Upper lobe of right lung (tissue), 1 donor: ENCODE measurements at regions not wholly inside any gene's neighbourhood (a gene's known extent, or its start where the extent isn't known, plus 50 kb on each side); places are given as distances from the start of the nearest gene placed in this dataset.

Source experiments
- ATAC-seq: fragments of 200-7000 bp; cut with Tn5 transposase; one replicate; pipeline ENCODE4 v1.9.1; 2020; ENCODE audit warnings: mild to moderate bottlenecking, moderate library complexity
- DNase-seq: peaks from one replicate; pipeline ENCODE4 v3.0.0-alpha.2; 2020
- H3K27ac ChIP-seq: fragments of 200-600 bp; one replicate; pipeline ENCODE4 v1.8.0; 2022
- H3K27me3 ChIP-seq: fragments of 200-600 bp; one replicate; pipeline ENCODE4 v1.8.0; 2022; ENCODE audit warnings: mild to moderate bottlenecking
- H3K36me3 ChIP-seq: fragments of 200-600 bp; one replicate; pipeline ENCODE4 v1.8.0; 2022
- H3K4me1 ChIP-seq: fragments of 200-600 bp; one replicate; pipeline ENCODE4 v1.8.0; 2022
- H3K4me3 ChIP-seq: fragments of 200-600 bp; one replicate; pipeline ENCODE4 v1.8.0; 2022; ENCODE audit warnings: mild to moderate bottlenecking
- H3K9me3 ChIP-seq: fragments of 200-600 bp; one replicate; pipeline ENCODE4 v1.8.0; 2022
- CTCF ChIP-seq: fragments of 200-600 bp; IDR thresholded peaks from one replicate; pipeline ENCODE4 v1.8.0; 2022; ENCODE audit warnings: antibody characterized with exemption
- intact Hi-C: fragments of 100-400 bp; cut with DNase I; formaldehyde crosslinking; loops from one replicate; pipeline ENCODE4 v1.11.0; 2022
- donor health status: DM: no; HTN: yes; CAD: no; lungs with severe emphysema.

GRCh38 chr17:73840829-73841228, 196.6 kb upstream of the SDK2 start:
- intact Hi-C loops, result no loop called here
- ATAC-seq (no peak), DNase-seq (no peak)
- H3K36me3 ChIP-seq, result no peaks in the 10 kb centered on the region
- no peak overlapping the region for H3K27ac ChIP-seq
- TF ChIP-seq CTCF, result no peak
- no peaks in the 10 kb centered on the region for H3K9me3 ChIP-seq
- H3K4me1 ChIP-seq, result no peaks in the 10 kb centered on the region
- no peak overlapping the region for H3K4me3 ChIP-seq
- no peaks in the 10 kb centered on the region for H3K27me3 ChIP-seq

- intact Hi-C loops, result no loop called here
- Histone ChIP-seq H3K27me3 (no peaks in the 10 kb centered on the region), H3K4me1 (no peaks in the 10 kb centered on the region), H3K36me3 (no peaks in the 10 kb centered on the region), H3K27ac (no peak overlapping the region), H3K9me3 (no peaks in the 10 kb centered on the region), H3K4me3 (no peak overlapping the region)
- peak; percentile 34 for ATAC-seq
- no peak for DNase-seq
- TF ChIP-seq CTCF, result peak; percentile 37
Observed at GRCh38 chr17:73841431-73842060, 197.3 kb upstream of the SDK2 start.

- no peak for ATAC-seq
- intact Hi-C loops, result no loop called here
- no peak for DNase-seq
Observed at GRCh38 chr17:73847952-73848351, 203.7 kb upstream of the SDK2 start.

GRCh38 chr17:73850426-73850825, 206.2 kb upstream of the SDK2 start:
- Histone ChIP-seq H3K4me1 (no peaks in the 10 kb centered on the region), H3K27ac (no peak overlapping the region), H3K9me3 (no peaks in the 10 kb centered on the region), H3K27me3 (no peaks in the 10 kb centered on the region), H3K4me3 (no peak overlapping the region), H3K36me3 (no peaks in the 10 kb centered on the region)
- no peak for TF ChIP-seq CTCF
- ATAC-seq, result no peak
- intact Hi-C loops, result no loop called here
- DNase-seq, result no peak

More at GRCh38 chr17:73847952-73848351, 203.7 kb upstream of the SDK2 start:
- no peaks in the 10 kb centered on the region for H3K27me3 ChIP-seq
- H3K36me3 ChIP-seq, result no peaks in the 10 kb centered on the region
- no peak for TF ChIP-seq CTCF
- H3K27ac ChIP-seq, result no peak overlapping the region
- no peaks in the 10 kb centered on the region for H3K4me1 ChIP-seq
- no peaks in the 10 kb centered on the region for H3K9me3 ChIP-seq
- H3K4me3 ChIP-seq, result no peak overlapping the region

GRCh38 chr17:73851091-73851490, 206.8 kb upstream of the SDK2 start:
- Histone ChIP-seq H3K4me1 (no peaks in the 10 kb centered on the region), H3K9me3 (no peaks in the 10 kb centered on the region), H3K4me3 (no peak overlapping the region), H3K27me3 (no peaks in the 10 kb centered on the region), H3K27ac (no peak overlapping the region), H3K36me3 (no peaks in the 10 kb centered on the region)
- DNase-seq, result no peak
- peak; percentile 20 for ATAC-seq
- intact Hi-C loops, result no loop called here
- no peak for TF ChIP-seq CTCF

GRCh38 chr17:73851921-73852320, 207.7 kb upstream of the SDK2 start:
- Histone ChIP-seq H3K27ac (no peak overlapping the region), H3K4me1 (no peaks in the 10 kb centered on the region), H3K4me3 (no peak overlapping the region), H3K9me3 (no peaks in the 10 kb centered on the region), H3K36me3 (no peaks in the 10 kb centered on the region), H3K27me3 (no peaks in the 10 kb centered on the region)
- ATAC-seq, result no peak
- no peak for DNase-seq
- intact Hi-C loops, result no loop called here
- no peak for TF ChIP-seq CTCF
